Hepatocyte (in vitro differentiated cells): ENCODE measurements at regions not wholly inside any gene's neighbourhood (a gene's known extent, or its start where the extent isn't known, plus 50 kb on each side); places are given as distances from the start of the nearest gene placed in this dataset.

Source experiments
- CTCF ChIP-seq: fragments of 200-600 bp; sonication (generic); IDR thresholded peaks from 2 replicates; pipeline ENCODE4 v1.5.1; 2016; ENCODE audit warnings: antibody characterized with exemption, mild to moderate bottlenecking; ENCODE audit not compliant: poor library complexity
- EZH2 ChIP-seq: fragments of 200-600 bp; sonication (generic); IDR thresholded peaks from 2 replicates; pipeline ENCODE4 v1.6.1; 2016; ENCODE audit warnings: antibody characterized with exemption, mild to moderate bottlenecking, borderline replicate concordance

GRCh38 chrX:16061296-16061695 is 62.1 kb upstream of the GRPR start:
- TF ChIP-seq EZH2 (no peak), CTCF (no peak)
